ENCODE measurements at regions not wholly inside any gene's neighbourhood (a gene's known extent, or its start where the extent isn't known, plus 50 kb on each side); places are given as distances from the start of the nearest gene placed in this dataset.

DNA sequence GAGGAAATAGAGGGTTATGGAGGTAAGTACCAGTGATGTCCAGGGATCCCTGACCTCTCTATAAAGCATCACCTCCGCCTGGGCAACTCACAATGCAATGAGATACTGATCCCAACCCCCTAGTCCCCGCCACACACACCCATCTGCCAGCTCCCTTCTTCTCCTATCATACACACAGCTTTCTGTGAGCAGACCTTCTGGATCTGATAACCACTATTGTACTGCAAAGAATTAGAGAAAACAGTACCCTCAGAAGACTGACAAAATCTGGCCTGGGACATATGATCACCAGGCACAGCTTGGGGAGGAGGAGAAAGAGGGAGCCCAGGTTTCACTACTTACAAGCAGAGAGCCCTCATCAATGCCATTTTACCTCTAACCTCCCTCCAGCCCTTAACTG is 249.0 kb downstream of the SEC61B start:
- TF ChIP-seq, protein P1, sequence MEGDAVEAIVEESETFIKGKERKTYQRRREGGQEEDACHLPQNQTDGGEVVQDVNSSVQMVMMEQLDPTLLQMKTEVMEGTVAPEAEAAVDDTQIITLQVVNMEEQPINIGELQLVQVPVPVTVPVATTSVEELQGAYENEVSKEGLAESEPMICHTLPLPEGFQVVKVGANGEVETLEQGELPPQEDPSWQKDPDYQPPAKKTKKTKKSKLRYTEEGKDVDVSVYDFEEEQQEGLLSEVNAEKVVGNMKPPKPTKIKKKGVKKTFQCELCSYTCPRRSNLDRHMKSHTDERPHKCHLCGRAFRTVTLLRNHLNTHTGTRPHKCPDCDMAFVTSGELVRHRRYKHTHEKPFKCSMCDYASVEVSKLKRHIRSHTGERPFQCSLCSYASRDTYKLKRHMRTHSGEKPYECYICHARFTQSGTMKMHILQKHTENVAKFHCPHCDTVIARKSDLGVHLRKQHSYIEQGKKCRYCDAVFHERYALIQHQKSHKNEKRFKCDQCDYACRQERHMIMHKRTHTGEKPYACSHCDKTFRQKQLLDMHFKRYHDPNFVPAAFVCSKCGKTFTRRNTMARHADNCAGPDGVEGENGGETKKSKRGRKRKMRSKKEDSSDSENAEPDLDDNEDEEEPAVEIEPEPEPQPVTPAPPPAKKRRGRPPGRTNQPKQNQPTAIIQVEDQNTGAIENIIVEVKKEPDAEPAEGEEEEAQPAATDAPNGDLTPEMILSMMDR (conservative IDR thresholded peaks at IDR 0.05; ENCODE audit: low read depth, low read length) = no peak
- TF ChIP-seq EZH2 (IDR thresholded peaks at IDR 0.05; ENCODE audit: borderline replicate concordance, low read depth, low read length, poor library complexity, severe bottlenecking) = no peak

Measured in A673 (cell line).